Body of pancreas (tissue), 4 donors: ENCODE measurements at regions not wholly inside any gene's neighbourhood (a gene's known extent, or its start where the extent isn't known, plus 50 kb on each side); places are given as distances from the start of the nearest gene placed in this dataset.
A peak's percentile ranks its signal among the peaks of the same experiment; 100 is the strongest.

Experiments
- ATAC-seq: fragments of 150-250 bp; one replicate; pipeline ENCODE4 v1.9.1; 2016
- DNase-seq, 4 donors: peaks; one replicate each; pipeline ENCODE4 v3.0.0-alpha.2; 2019
- H3K27ac ChIP-seq, 4 donors: fragments of 200-600 bp; sonication (generic); 1 replicate in 3 of 4; 2 replicates in 1 of 4; pipeline versions ENCODE4 v1.5.1 to v1.6.1; 2016 to 2019; ENCODE audit warnings: mild to moderate bottlenecking in 1 of 4, mixed read lengths in 1 of 4, moderate library complexity in 1 of 4
- H3K27me3 ChIP-seq, 2 donors: fragments of 200-600 bp; sonication (generic); one replicate each; pipeline ENCODE4 v1.6.0; 2016; ENCODE audit warnings: mild to moderate bottlenecking in 1 of 2
- H3K36me3 ChIP-seq, 2 donors: fragments of 200-600 bp; sonication (generic); replicated peaks in 1 of 2; 2 replicates each; pipeline ENCODE4 v1.5.1; 2016; ENCODE audit warnings: low read depth in 2 of 2; ENCODE audit not compliant: insufficient read depth in 1 of 2
- H3K4me1 ChIP-seq: fragments of 200-600 bp; sonication (generic); one replicate; pipeline ENCODE4 v1.6.0; 2016
- H3K4me3 ChIP-seq, 2 donors: fragments of 200-600 bp; sonication (generic); 1 replicate in 1 of 2; 2 replicates in 1 of 2; pipeline ENCODE4 v1.5.1; 2016 to 2019
- H3K9me3 ChIP-seq, 3 donors: fragments of 200-600 bp; sonication (generic); 1 replicate in 2 of 3; 2 replicates in 1 of 3; pipeline ENCODE4 v1.5.1; 2016
- CTCF ChIP-seq, 7 experiments: fragments of 450-650 bp in 4 of 7; fragments of 200-600 bp in 3 of 7; sonication (generic) in 3 of 7; IDR thresholded peaks; one replicate each; pipeline ENCODE4 v1.5.1; 2016 to 2019; ENCODE audit warnings: antibody characterized with exemption in 7 of 7
- POLR2A ChIP-seq, 3 donors: fragments of 450-650 bp; IDR thresholded peaks; one replicate each; pipeline ENCODE4 v1.6.1; 2016; ENCODE audit warnings: antibody characterized with exemption in 3 of 3, mild to moderate bottlenecking in 2 of 3
- WGBS, 2 donors: methylation state at CpG; one replicate each; pipeline ENCODE4 v1.1.5; 2017; 5-methylcytosine and 5-hydroxymethylcytosine counted together
- intact Hi-C: fragments of 100-400 bp; cut with DNase I; formaldehyde crosslinking; loops from one replicate; pipeline ENCODE4 v1.15.1; 2023

- H3K36me3 ChIP-seq = no peaks in the 10 kb centered on the region
- DNase-seq = no peak
- TF ChIP-seq CTCF (IDR thresholded peaks at IDR 0.05) (no peak), POLR2A (IDR thresholded peaks at IDR 0.05) (no peak)
- no peaks in the 10 kb centered on the region for H3K9me3 ChIP-seq
- H3K27me3 ChIP-seq = no peaks in the 10 kb centered on the region
- no peak for ATAC-seq
- intact Hi-C loops = no loop called here
- no peak overlapping the region for H3K27ac ChIP-seq
- H3K4me1 ChIP-seq = peaks cover 21% of the 10 kb centered on the region
- no peak overlapping the region for H3K4me3 ChIP-seq
Measured at GRCh38 chr5:73395256-73395655, 53.3 kb downstream of the FOXD1 start.

GRCh38 chr5:73394610-73395009 lies 54.0 kb downstream of the FOXD1 start:
- no peaks in the 10 kb centered on the region for H3K27me3 ChIP-seq
- no peak overlapping the region for H3K4me3 ChIP-seq
- intact Hi-C loops = no loop called here
- H3K9me3 ChIP-seq = no peaks in the 10 kb centered on the region
- no peak overlapping the region for H3K27ac ChIP-seq
- no peak for ATAC-seq
- TF ChIP-seq POLR2A (IDR thresholded peaks at IDR 0.05) = no peak
- no peak for TF ChIP-seq CTCF (IDR thresholded peaks at IDR 0.05)
- WGBS, 2 donors = 54 to 67% methylated on average over 4 of the region's 4 CpGs
- peaks cover 21% of the 10 kb centered on the region for H3K4me1 ChIP-seq
- no peaks in the 10 kb centered on the region for H3K36me3 ChIP-seq
- no peak for DNase-seq

GRCh38 chr5:73393611-73394489 lies 54.7 kb downstream of the FOXD1 start:
- Histone ChIP-seq H3K9me3 (no peaks in the 10 kb centered on the region), H3K27me3 (no peaks in the 10 kb centered on the region), H3K27ac (no peak overlapping the region), H3K36me3 (no peaks in the 10 kb centered on the region), H3K4me1 (peaks cover 21% of the 10 kb centered on the region), H3K4me3 (no peak overlapping the region)
- 28 to 43% methylated on average over 2 of the region's 2 CpGs for WGBS, 2 donors
- TF ChIP-seq CTCF (IDR thresholded peaks at IDR 0.05) (no peak), POLR2A (IDR thresholded peaks at IDR 0.05) (no peak)
- DNase-seq = no peak
- intact Hi-C loops = no loop called here
- ATAC-seq = no peak

GRCh38 chr5:73392775-73393174 lies 55.8 kb downstream of the FOXD1 start:
- TF ChIP-seq CTCF (IDR thresholded peaks at IDR 0.05) (no peak), POLR2A (IDR thresholded peaks at IDR 0.05) (no peak)
- no peak overlapping the region for H3K4me3 ChIP-seq
- ATAC-seq = no peak
- no peaks in the 10 kb centered on the region for H3K9me3 ChIP-seq
- H3K27ac ChIP-seq = peak overlapping the region in 2 of 4 donors; percentile 4 to 24
- no peaks in the 10 kb centered on the region for H3K27me3 ChIP-seq
- peak in 1 of 4 donors; percentile 51 for DNase-seq
- 19 to 22% methylated on average over 3 of the region's 3 CpGs for WGBS, 2 donors
- intact Hi-C loops = no loop called here
- H3K4me1 ChIP-seq = peaks cover 21% of the 10 kb centered on the region
- no peaks in the 10 kb centered on the region for H3K36me3 ChIP-seq

- TF ChIP-seq POLR2A (IDR thresholded peaks at IDR 0.05) = no peak
- no peak for TF ChIP-seq CTCF (IDR thresholded peaks at IDR 0.05)
- H3K27me3 ChIP-seq = no peaks in the 10 kb centered on the region
- no peaks in the 10 kb centered on the region for H3K36me3 ChIP-seq
- intact Hi-C loops = no loop called here
- H3K4me1 ChIP-seq = peaks cover 21% of the 10 kb centered on the region
- WGBS, 2 donors = 82% methylated on average over 3 of the region's 3 CpGs
- DNase-seq = no peak
- H3K4me3 ChIP-seq = no peak overlapping the region
- H3K9me3 ChIP-seq = no peaks in the 10 kb centered on the region
- ATAC-seq = no peak
- no peak overlapping the region for H3K27ac ChIP-seq
Measured at GRCh38 chr5:73391441-73391881, 57.1 kb downstream of the FOXD1 start.
